Globus pallidus (tissue), 1 donor: ENCODE measurements at regions not wholly inside any gene's neighbourhood (a gene's known extent, or its start where the extent isn't known, plus 50 kb on each side); places are given as distances from the start of the nearest gene placed in this dataset.
"Not testable (repeated sequence)": the region's sequence is repeated elsewhere in the genome, so short reads cannot be mapped to it uniquely, and the experiment has no call there.

Source experiments
- DNase-seq: peaks from one replicate; pipeline ENCODE4 v3.0.0-alpha.2; 2015; ENCODE audit warnings: low spot score

DNA sequence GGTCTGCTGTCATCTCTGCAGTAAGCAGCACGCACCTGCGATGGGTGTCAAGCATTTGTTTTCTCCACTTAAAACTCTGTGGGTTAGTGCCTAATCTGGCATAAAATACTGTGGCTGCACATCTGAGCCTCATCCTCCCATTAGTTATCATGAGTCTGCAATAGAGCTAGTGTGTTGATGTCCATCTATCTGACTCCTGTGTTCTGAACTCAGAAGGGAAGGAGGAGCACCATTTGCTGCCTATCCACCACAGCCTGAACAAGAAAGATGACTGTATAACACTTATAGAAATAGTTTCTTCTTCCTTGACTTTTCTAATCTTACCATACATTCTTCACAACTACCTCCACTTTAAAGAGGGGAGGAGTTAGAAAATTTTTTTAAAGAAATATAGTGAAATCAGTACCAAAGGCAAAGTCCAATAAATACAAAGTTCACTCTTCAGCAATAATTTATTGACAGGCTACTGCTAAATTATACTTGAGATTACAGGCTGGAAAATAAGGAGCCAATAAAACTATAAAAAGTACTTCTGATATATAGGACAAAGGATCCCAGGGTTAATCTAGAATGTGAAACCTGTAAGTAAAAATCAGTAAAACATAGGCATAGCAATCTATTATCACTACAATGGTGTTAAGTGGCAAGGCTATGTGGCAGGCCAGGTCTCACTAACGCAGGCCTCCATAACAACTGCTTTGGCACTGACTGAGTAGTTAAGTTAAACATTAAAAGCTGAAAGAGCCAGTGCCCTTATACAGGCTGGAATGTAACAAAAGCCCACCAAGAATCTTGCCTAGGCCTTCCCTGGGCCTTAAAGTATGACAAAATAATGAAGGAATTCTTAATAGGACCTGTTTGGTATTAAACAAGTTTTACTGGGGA, 70.2 kb downstream of the LGALS9C start:
- not testable (repeated sequence) for DNase-seq

GRCh38 chr17:18557086-18557485, 80.5 kb downstream of the LGALS9C start:
- DNase-seq: not testable (repeated sequence)

GRCh38 chr17:18563381-18564098, 80.7 kb downstream of the TBC1D28 start:
- DNase-seq: not testable (repeated sequence)

GRCh38 chr17:18564099-18564448, 80.1 kb downstream of the TBC1D28 start:
- peak; percentile 16 for DNase-seq

DNA sequence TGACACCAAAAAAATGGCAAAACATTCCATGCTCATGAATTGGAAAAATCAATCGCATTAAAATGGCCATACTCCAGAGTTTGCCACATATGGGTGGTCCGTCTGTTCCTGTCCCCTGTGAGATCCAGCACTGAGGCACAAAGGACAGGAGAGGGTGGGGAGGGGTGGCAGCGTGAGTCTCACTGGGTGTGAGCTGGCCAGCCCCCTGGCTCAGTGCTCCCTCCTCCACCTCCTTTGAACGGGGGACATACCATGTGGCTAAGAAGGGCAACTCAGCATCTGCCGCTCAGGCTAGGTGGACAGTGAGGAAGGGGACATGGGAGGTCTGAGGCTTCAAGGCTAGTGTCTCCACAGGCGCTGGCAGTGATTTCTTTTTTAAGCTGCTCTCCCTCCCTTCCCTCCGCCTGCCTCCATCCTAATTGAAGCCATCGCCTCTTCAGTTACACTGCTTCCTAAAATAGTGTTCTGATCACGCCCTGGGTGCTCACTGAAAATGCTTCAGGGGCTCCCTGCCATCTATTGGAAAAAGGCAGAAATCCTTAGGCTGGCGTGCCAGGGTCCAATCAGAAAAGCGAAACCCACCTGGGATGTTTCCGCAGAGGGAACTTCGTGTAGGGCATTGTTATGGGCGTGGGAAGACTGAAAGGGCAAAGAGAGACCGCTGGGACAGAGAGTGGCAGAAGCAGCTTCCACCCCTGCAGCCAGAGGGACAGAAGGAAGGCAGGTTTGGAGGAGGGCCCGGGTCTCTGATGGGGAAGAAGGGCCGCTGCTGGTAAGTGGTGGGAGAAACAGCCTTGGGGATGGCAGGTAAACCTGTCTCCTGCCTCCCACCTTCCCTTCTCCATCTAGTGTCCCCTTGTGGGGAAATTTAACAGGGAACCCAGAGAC, 75.8 kb downstream of the TBC1D28 start:
- not testable (repeated sequence) for DNase-seq

GRCh38 chr17:18569489-18569913, 74.7 kb downstream of the TBC1D28 start:
- DNase-seq: not testable (repeated sequence)

DNA sequence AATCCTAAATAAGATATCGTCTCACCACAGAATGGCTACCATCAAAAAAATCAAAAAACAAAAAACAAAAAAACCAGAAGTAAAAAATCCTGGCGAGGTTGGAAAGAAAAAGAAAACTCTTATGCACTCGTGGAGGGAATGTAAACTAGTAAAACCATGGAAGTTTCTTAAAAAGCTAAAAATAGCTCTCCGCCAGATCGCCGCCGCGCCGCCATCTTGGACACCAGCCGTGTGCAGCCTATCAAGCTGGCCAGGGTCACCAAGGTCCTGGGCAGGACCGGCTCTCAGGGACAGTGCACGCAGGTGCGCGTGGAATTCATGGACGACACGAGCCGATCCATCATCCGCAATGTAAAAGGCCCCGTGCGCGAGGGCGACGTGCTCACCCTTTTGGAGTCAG, 71.7 kb downstream of the TBC1D28 start:
- not testable (repeated sequence) for DNase-seq

DNA sequence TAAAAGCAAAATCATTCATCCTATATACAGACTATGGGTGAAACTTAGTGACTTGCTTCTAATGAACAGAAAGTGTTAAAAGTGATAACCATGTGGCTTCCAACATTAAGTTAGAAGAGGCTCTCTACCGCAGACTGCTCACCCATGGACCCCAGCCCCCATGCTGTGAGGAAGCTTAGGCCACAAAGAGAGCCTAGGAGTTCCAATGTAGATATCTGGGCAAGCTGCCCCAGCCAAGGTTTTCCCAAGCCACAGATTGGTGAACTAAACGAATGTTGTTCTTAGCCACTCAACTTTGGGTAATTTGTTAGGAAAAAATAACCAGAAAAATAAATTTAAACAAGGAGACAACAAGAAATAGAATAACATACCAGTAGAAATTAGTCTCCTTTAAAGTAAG, 70.1 kb downstream of the TBC1D28 start:
- DNase-seq: not testable (repeated sequence)
